HUES6 (cell line): ENCODE measurements at regions not wholly inside any gene's neighbourhood (a gene's known extent, or its start where the extent isn't known, plus 50 kb on each side); places are given as distances from the start of the nearest gene placed in this dataset.

ENCODE experiments used
- H3K27ac ChIP-seq: 2 replicates; pipeline ENCODE4 v1.7.0; 2013; ENCODE audit warnings: low read depth, mild to moderate bottlenecking, low read length, inconsistent platforms
- H3K27me3 ChIP-seq: 2 replicates; pipeline ENCODE4 v1.6.1; 2013; ENCODE audit warnings: low read length; ENCODE audit not compliant: control insufficient read depth, insufficient read depth
- H3K36me3 ChIP-seq: 2 replicates; pipeline ENCODE4 v1.6.1; 2013; ENCODE audit warnings: low read length; ENCODE audit not compliant: control insufficient read depth, insufficient read depth
- H3K4me1 ChIP-seq: 2 replicates; pipeline ENCODE4 v1.6.1; 2013; ENCODE audit warnings: low read length; ENCODE audit not compliant: control insufficient read depth, insufficient read depth
- H3K4me3 ChIP-seq: 2 replicates; pipeline ENCODE4 v1.5.1; 2013; ENCODE audit warnings: low read depth, low read length
- H3K9ac ChIP-seq: one replicate; pipeline ENCODE4 v1.6.1; 2013; ENCODE audit warnings: mild to moderate bottlenecking, low read length
- H3K9me3 ChIP-seq: 2 replicates; pipeline ENCODE4 v1.6.1; 2013; ENCODE audit warnings: low read depth, low read length; ENCODE audit not compliant: control insufficient read depth, insufficient read depth

- Histone ChIP-seq H3K4me3 (no peak overlapping the region), H3K4me1 (no peaks in the 10 kb centered on the region), H3K9ac (no peak overlapping the region), H3K27ac (no peak overlapping the region), H3K9me3 (no peaks in the 10 kb centered on the region), H3K36me3 (no peaks in the 10 kb centered on the region), H3K27me3 (peaks cover 39% of the 10 kb centered on the region)
These were observed 82.5 kb upstream of the HOXC13 start for GRCh38 chr12:53856132-53856531.

GRCh38 chr12:53857666-53858065 lies 81.0 kb upstream of the HOXC13 start:
- Histone ChIP-seq H3K9ac (no peak overlapping the region), H3K27ac (no peak overlapping the region), H3K4me1 (no peaks in the 10 kb centered on the region), H3K4me3 (no peak overlapping the region), H3K27me3 (peaks cover 30% of the 10 kb centered on the region), H3K9me3 (no peaks in the 10 kb centered on the region), H3K36me3 (no peaks in the 10 kb centered on the region)

GRCh38 chr12:53860426-53861345 lies 77.9 kb upstream of the HOXC13 start:
- Histone ChIP-seq H3K27me3 (peaks cover 35% of the 10 kb centered on the region), H3K4me3 (no peak overlapping the region), H3K9ac (no peak overlapping the region), H3K9me3 (no peaks in the 10 kb centered on the region), H3K36me3 (no peaks in the 10 kb centered on the region), H3K27ac (no peak overlapping the region), H3K4me1 (no peaks in the 10 kb centered on the region)

- Histone ChIP-seq H3K4me1 (peaks cover 1% of the 10 kb centered on the region; the same call in 1 of the 2 replicates), H3K9me3 (no peaks in the 10 kb centered on the region), H3K9ac (no peak overlapping the region), H3K4me3 (no peak overlapping the region), H3K36me3 (no peaks in the 10 kb centered on the region), H3K27me3 (peaks cover 31% of the 10 kb centered on the region), H3K27ac (no peak overlapping the region)
These were observed 76.4 kb upstream of the HOXC13 start for GRCh38 chr12:53862206-53862605.

DNA sequence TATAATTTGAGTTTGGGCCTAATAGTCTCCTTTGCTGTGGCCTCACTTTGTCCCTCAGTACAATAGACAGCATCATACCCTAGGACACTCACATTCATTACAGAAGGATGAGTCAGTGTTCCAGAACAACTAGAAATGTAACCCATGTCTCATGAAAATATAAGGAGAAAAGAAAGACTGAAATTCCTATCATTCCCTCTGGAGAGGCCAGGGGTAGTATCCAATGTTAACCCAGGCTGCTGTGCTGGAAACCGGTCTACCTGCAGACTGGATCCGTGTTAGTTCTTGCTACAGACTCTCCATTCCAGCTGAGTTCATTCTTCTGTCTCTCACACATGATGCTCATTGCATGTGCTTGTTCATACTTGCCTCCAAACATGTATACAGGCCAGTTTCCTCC lies 75.8 kb upstream of the HOXC13 start:
- H3K9me3 ChIP-seq, result no peaks in the 10 kb centered on the region
- H3K27ac ChIP-seq, result no peak overlapping the region
- H3K4me3 ChIP-seq, result no peak overlapping the region
- H3K4me1 ChIP-seq, result peaks cover 7% of the 10 kb centered on the region; the same call in 1 of the 2 replicates
- H3K27me3 ChIP-seq, result peaks cover 31% of the 10 kb centered on the region
- no peak overlapping the region for H3K9ac ChIP-seq
- no peaks in the 10 kb centered on the region for H3K36me3 ChIP-seq

- Histone ChIP-seq H3K36me3 (no peaks in the 10 kb centered on the region), H3K9ac (no peak overlapping the region), H3K4me1 (peaks cover 13% of the 10 kb centered on the region; the same call in 1 of the 2 replicates), H3K9me3 (no peaks in the 10 kb centered on the region), H3K27ac (no peak overlapping the region), H3K27me3 (peaks cover 25% of the 10 kb centered on the region), H3K4me3 (no peak overlapping the region)
These were observed 71.9 kb upstream of the HOXC13 start for GRCh38 chr12:53866727-53867126.

DNA sequence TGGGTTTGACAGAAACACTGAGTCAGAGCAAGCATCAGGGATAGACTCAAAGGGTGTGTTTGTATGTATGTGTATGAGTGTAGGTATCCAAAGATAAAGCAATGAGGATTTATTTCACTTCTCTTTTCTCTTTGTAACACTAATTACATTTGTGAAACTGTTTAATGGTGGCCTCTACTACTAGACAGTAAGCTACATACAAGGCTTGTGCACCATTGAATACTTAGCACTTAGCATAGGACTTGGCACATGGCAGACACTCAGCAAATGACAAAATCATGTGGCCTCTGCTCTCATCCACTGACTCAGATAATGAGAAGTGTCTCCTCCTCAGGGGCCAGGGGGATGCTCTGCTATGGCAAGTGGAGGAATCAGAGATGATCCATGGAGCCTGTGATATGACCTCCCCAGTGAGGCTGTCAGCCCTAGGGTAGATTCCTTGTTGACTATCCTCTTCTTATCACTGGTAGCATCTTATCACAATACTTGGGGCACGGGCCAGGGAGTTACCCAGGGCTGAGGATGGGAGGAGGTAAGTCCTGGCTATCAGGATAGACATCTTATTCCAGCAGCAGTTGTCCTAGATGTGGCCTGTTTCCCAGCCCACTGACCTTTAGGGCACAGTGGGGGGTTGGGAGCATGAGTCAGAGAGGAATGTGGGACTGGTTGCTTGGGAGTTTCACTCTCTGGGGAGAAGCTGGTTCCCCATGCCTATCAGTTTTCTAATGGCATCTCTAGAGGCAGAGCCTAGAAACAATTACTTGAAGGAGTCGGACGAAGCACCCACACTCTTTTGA lies 71.2 kb upstream of the HOXC13 start:
- H3K9me3 ChIP-seq, result no peaks in the 10 kb centered on the region
- H3K9ac ChIP-seq, result no peak overlapping the region
- H3K27ac ChIP-seq, result no peak overlapping the region
- peaks cover 13% of the 10 kb centered on the region; the same call in 1 of the 2 replicates for H3K4me1 ChIP-seq
- no peaks in the 10 kb centered on the region for H3K36me3 ChIP-seq
- peaks cover 28% of the 10 kb centered on the region for H3K27me3 ChIP-seq
- H3K4me3 ChIP-seq, result no peak overlapping the region

GRCh38 chr12:53868511-53868986 lies 70.1 kb upstream of the HOXC13 start:
- no peak overlapping the region for H3K9ac ChIP-seq
- no peaks in the 10 kb centered on the region for H3K36me3 ChIP-seq
- H3K27me3 ChIP-seq, result peaks cover 32% of the 10 kb centered on the region
- no peak overlapping the region for H3K4me3 ChIP-seq
- H3K27ac ChIP-seq, result no peak overlapping the region
- H3K9me3 ChIP-seq, result no peaks in the 10 kb centered on the region
- peaks cover 13% of the 10 kb centered on the region; the same call in 1 of the 2 replicates for H3K4me1 ChIP-seq

DNA sequence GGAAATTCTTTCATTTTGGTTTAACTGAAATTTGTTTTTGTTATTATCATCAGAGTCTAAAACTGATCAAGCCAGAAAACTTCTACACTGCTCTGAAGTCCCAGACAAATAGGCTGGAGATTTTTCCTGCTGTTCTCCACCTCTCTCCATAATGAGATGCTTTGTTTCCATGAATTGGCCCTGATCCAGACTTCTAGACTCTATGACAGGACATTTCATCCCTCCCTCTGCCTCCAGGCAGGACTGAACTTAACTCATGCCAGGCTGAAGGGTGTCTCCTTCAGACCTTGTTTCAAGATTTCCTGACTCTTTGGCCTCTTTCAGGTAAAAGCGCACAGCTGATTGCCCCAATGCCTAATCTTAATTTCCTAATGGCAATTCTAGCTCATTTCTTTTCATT lies 69.1 kb upstream of the HOXC13 start:
- Histone ChIP-seq H3K9me3 (no peaks in the 10 kb centered on the region), H3K4me3 (no peak overlapping the region), H3K27ac (no peak overlapping the region), H3K4me1 (peaks cover 13% of the 10 kb centered on the region; the same call in 1 of the 2 replicates), H3K36me3 (no peaks in the 10 kb centered on the region), H3K9ac (no peak overlapping the region), H3K27me3 (peaks cover 27% of the 10 kb centered on the region)

GRCh38 chr12:53870117-53870516 lies 68.5 kb upstream of the HOXC13 start:
- Histone ChIP-seq H3K27ac (no peak overlapping the region), H3K9me3 (no peaks in the 10 kb centered on the region), H3K36me3 (no peaks in the 10 kb centered on the region), H3K27me3 (peaks cover 20% of the 10 kb centered on the region), H3K4me3 (no peak overlapping the region), H3K9ac (no peak overlapping the region), H3K4me1 (peaks cover 13% of the 10 kb centered on the region; the same call in 1 of the 2 replicates)

- H3K9ac ChIP-seq, result no peak overlapping the region
- no peaks in the 10 kb centered on the region for H3K9me3 ChIP-seq
- no peak overlapping the region for H3K4me3 ChIP-seq
- H3K4me1 ChIP-seq, result peaks cover 13% of the 10 kb centered on the region; the same call in 1 of the 2 replicates
- H3K36me3 ChIP-seq, result no peaks in the 10 kb centered on the region
- peaks cover 16% of the 10 kb centered on the region for H3K27me3 ChIP-seq
- no peak overlapping the region for H3K27ac ChIP-seq
These were observed 67.3 kb upstream of the HOXC13 start for GRCh38 chr12:53871367-53871766.
